ENCODE measurements at regions not wholly inside any gene's neighbourhood (a gene's known extent, or its start where the extent isn't known, plus 50 kb on each side); places are given as distances from the start of the nearest gene placed in this dataset.

DNA sequence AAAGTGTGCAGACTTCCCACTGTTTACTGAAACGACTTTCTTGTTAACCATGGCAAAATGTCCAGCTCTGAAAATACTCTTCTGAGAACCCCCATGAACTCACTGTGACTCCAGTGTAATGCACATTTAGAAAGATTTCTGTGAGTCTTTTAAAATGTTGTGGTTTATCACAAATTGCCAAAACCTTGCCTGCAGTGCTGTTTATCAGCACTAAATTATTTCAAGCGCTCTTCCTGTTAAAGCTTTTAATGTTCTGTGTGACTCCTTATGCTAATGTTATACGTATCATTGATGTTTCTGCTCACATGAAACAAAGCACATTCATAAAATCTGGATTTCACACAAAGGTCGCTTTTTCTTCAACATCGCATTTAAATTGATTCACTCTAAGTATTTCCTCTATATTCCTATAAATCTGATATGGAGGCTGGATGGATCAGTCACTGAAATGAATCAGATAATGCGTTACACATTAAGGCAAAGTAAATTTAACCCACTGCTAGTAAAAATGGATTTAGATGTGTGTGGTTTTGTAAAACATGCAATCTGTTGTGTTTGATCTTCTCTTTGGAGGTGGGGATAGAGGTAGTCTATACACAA is 521.2 kb downstream of the NYAP2 start:
- no peak for TF ChIP-seq POLR2AphosphoS5 (IDR thresholded peaks at IDR 0.05)
- TF ChIP-seq POLR2A (IDR thresholded peaks at IDR 0.05), result no peak
- TF ChIP-seq, protein P1, sequence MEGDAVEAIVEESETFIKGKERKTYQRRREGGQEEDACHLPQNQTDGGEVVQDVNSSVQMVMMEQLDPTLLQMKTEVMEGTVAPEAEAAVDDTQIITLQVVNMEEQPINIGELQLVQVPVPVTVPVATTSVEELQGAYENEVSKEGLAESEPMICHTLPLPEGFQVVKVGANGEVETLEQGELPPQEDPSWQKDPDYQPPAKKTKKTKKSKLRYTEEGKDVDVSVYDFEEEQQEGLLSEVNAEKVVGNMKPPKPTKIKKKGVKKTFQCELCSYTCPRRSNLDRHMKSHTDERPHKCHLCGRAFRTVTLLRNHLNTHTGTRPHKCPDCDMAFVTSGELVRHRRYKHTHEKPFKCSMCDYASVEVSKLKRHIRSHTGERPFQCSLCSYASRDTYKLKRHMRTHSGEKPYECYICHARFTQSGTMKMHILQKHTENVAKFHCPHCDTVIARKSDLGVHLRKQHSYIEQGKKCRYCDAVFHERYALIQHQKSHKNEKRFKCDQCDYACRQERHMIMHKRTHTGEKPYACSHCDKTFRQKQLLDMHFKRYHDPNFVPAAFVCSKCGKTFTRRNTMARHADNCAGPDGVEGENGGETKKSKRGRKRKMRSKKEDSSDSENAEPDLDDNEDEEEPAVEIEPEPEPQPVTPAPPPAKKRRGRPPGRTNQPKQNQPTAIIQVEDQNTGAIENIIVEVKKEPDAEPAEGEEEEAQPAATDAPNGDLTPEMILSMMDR (IDR thresholded peaks at IDR 0.05), result no peak
- Histone ChIP-seq H3K27ac (no peak overlapping the region), H3K4me3 (no peak overlapping the region), H3K9me3 (no peaks in the 10 kb centered on the region), H3K27me3 (replicated peaks; ENCODE audit: insufficient read depth) (no peaks in the 10 kb centered on the region), H3K36me3 (no peaks in the 10 kb centered on the region), H3K4me1 (replicated peaks) (no peaks in the 10 kb centered on the region)
- intact Hi-C loops (cut with DNase I), result no loop called here
- WGBS, result 25% methylated on average over 6 of the region's 6 CpGs
- no peak for DNase-seq (ENCODE audit: low spot score)

DNA sequence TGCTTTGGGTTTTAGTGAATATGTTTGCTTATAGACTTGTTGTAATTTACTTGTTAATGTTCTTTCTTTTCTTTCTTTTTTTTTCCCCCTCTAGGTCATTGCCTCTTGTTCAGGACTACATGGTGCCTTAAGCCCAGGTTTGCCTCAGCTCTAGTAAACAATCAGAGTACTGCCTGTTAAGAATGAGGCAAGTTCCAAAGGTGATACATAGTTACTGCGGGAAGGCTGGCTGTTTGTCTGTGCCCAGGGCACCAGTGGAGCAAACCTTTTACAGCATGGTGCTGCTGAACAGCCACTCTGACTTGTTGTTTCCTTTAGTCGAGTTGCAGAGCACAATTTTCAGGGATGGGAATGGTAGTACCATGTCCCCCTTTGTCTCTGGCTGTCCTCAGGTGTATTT is 517.2 kb downstream of the NYAP2 start:
- H3K27me3 ChIP-seq (replicated peaks; ENCODE audit: insufficient read depth), result no peaks in the 10 kb centered on the region
- no peak for DNase-seq (ENCODE audit: low spot score)
- 80% methylated on average over 2 of the region's 2 CpGs for WGBS
- H3K36me3 ChIP-seq, result no peaks in the 10 kb centered on the region
- TF ChIP-seq, protein P1 (IDR thresholded peaks at IDR 0.05), result no peak
- TF ChIP-seq POLR2A (IDR thresholded peaks at IDR 0.05) (no peak), POLR2AphosphoS5 (IDR thresholded peaks at IDR 0.05) (no peak)
- no peaks in the 10 kb centered on the region for H3K9me3 ChIP-seq
- no peaks in the 10 kb centered on the region for H3K4me1 ChIP-seq (replicated peaks)
- no peak overlapping the region for H3K27ac ChIP-seq
- H3K4me3 ChIP-seq, result no peak overlapping the region
- intact Hi-C loops (cut with DNase I), result no loop called here

DNA sequence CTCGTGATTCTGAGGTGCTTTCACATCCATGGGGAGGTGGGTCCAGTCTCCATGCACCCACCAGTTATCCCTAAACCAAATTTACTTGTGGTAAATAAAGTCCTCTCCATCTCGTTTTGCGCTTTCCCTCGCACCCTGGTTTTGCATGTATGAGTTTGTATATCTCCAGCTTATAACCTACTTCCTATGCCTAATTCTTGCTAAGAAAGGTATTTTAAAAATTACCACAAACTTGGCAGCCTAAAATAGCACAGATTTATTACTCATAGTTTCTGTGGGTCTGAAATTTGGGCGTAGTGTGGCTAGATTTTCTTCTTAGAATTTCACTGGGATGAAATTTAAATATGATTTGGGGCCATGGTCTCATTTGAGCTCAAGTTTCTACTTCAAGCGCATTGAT is 511.5 kb downstream of the NYAP2 start:
- no peak overlapping the region for H3K4me3 ChIP-seq
- no peaks in the 10 kb centered on the region for H3K9me3 ChIP-seq
- no peak overlapping the region for H3K27ac ChIP-seq
- no peaks in the 10 kb centered on the region for H3K36me3 ChIP-seq
- 96% methylated on average over 6 of the region's 6 CpGs for WGBS
- H3K4me1 ChIP-seq (replicated peaks), result no peaks in the 10 kb centered on the region
- no peak for DNase-seq (ENCODE audit: low spot score)
- TF ChIP-seq POLR2A (IDR thresholded peaks at IDR 0.05) (no peak), POLR2AphosphoS5 (IDR thresholded peaks at IDR 0.05) (no peak)
- TF ChIP-seq, protein P1 (IDR thresholded peaks at IDR 0.05), result no peak
- no peaks in the 10 kb centered on the region for H3K27me3 ChIP-seq (replicated peaks; ENCODE audit: insufficient read depth)
- intact Hi-C loops (cut with DNase I), result no loop called here

DNA sequence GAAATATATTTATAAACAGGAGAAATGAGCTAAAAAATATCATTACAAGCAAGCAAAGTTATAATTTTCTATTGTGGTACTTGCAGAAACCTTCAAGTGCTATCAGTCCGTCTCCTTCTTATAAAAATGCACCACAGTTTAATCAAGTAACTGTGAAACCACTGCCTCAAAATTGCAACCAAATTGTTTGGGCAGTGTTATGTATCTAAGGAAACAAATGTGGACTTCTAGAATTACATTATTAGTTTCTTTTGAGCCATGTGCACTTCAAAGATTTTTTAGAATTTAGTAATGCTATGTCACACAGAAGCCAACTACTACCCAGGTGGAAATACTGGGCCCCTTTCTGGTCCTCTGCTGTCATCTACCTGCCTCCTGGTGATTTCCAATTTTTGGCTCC is 495.6 kb downstream of the NYAP2 start:
- TF ChIP-seq, protein P1 (IDR thresholded peaks at IDR 0.05), result no peak
- TF ChIP-seq POLR2AphosphoS5 (IDR thresholded peaks at IDR 0.05) (no peak), POLR2A (IDR thresholded peaks at IDR 0.05) (no peak)
- Histone ChIP-seq H3K4me3 (no peak overlapping the region), H3K36me3 (no peaks in the 10 kb centered on the region), H3K27ac (no peak overlapping the region), H3K27me3 (replicated peaks; ENCODE audit: insufficient read depth) (no peaks in the 10 kb centered on the region), H3K4me1 (replicated peaks) (no peaks in the 10 kb centered on the region), H3K9me3 (no peaks in the 10 kb centered on the region)
- intact Hi-C loops (cut with DNase I), result loop anchor here (10.0 kb wide), 1 partner anchor 830 kb away; no protein-coding TSS in a partner anchor
- WGBS, result 64% methylated on average over 1 of the region's 1 CpG
- DNase-seq (ENCODE audit: low spot score), result no peak

DNA sequence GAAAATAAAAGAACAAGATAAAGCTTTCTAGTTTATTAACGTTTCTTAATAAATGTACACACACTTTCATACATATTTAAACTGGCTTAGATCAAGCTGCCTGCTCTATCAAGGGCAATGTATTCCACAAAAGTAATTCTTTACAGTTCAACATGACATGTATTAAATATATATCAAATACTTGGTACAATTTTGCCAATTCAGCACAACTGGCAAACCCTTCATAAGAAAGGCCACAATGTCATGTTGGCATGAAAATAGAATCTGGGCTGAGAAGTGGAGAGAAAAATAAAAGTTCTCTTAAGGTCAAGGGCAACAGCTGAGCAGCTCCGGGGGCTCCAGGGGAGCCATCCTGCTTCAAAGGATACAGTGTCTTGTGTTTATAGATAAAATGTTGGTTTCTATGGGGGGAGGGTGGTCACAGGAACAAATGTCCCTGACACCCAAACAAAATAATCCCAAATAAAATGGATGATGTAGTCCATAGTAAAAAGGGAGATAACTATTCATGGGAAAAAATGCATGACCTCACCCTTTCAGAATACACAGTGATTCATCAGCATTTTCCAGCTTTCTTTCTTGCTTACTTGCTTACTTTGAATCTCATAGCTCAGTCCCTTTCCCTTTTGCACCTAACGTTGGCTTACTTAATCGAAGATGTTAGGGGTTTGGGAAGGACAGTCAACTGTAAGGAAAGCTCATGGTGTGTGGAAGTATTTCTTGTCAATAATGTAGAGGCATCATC is 494.9 kb downstream of the NYAP2 start:
- no peaks in the 10 kb centered on the region for H3K27me3 ChIP-seq (replicated peaks; ENCODE audit: insufficient read depth)
- no peak overlapping the region for H3K4me3 ChIP-seq
- 48% methylated on average over 4 of the region's 4 CpGs for WGBS
- H3K36me3 ChIP-seq, result no peaks in the 10 kb centered on the region
- intact Hi-C loops (cut with DNase I), result loop anchor here (10.0 kb wide), 1 partner anchor 830 kb away; no protein-coding TSS in a partner anchor
- no peaks in the 10 kb centered on the region for H3K4me1 ChIP-seq (replicated peaks)
- H3K27ac ChIP-seq, result no peak overlapping the region
- no peaks in the 10 kb centered on the region for H3K9me3 ChIP-seq
- TF ChIP-seq POLR2AphosphoS5 (IDR thresholded peaks at IDR 0.05) (no peak), POLR2A (IDR thresholded peaks at IDR 0.05) (no peak)
- TF ChIP-seq, protein P1 (IDR thresholded peaks at IDR 0.05), result no peak
- DNase-seq (ENCODE audit: low spot score), result no peak
